Activated CD4-positive, alpha-beta T cell treated with anti-CD3 and anti-CD28 coated beads, Interleukin-2, amount 10 ng/mL, durations not matched to agents 24 days and 14 days (primary cell): ENCODE measurements at regions not wholly inside any gene's neighbourhood (a gene's known extent, or its start where the extent isn't known, plus 50 kb on each side); places are given as distances from the start of the nearest gene placed in this dataset.

ENCODE experiments used
- DNase-seq: peaks from one replicate; pipeline ENCODE4 v3.0.0; 2022
- H3K27ac Mint-ChIP-seq: one replicate; pipeline ENCODE4 v1.8.0; 2022; ENCODE audit warnings: mild to moderate bottlenecking, mixed read lengths
- H3K27me3 Mint-ChIP-seq: one replicate; pipeline ENCODE4 v1.8.0; 2022; ENCODE audit warnings: mixed read lengths
- H3K36me3 Mint-ChIP-seq: one replicate; pipeline ENCODE4 v1.8.0; 2022; ENCODE audit warnings: low read depth, mild to moderate bottlenecking, mixed read lengths
- H3K4me1 Mint-ChIP-seq: one replicate; pipeline ENCODE4 v1.8.0; 2021; ENCODE audit warnings: mixed read lengths
- H3K4me3 Mint-ChIP-seq: one replicate; pipeline ENCODE4 v1.8.0; 2022; ENCODE audit warnings: mild to moderate bottlenecking, moderate library complexity, mixed read lengths
- H3K9me3 Mint-ChIP-seq: one replicate; pipeline ENCODE4 v1.8.0; 2021; ENCODE audit warnings: mixed read lengths
- intact Hi-C: fragments of 100-400 bp; cut with micrococcal nuclease; formaldehyde crosslinking; loops from one replicate; pipeline ENCODE4 v1.15.1; 2023

DNA sequence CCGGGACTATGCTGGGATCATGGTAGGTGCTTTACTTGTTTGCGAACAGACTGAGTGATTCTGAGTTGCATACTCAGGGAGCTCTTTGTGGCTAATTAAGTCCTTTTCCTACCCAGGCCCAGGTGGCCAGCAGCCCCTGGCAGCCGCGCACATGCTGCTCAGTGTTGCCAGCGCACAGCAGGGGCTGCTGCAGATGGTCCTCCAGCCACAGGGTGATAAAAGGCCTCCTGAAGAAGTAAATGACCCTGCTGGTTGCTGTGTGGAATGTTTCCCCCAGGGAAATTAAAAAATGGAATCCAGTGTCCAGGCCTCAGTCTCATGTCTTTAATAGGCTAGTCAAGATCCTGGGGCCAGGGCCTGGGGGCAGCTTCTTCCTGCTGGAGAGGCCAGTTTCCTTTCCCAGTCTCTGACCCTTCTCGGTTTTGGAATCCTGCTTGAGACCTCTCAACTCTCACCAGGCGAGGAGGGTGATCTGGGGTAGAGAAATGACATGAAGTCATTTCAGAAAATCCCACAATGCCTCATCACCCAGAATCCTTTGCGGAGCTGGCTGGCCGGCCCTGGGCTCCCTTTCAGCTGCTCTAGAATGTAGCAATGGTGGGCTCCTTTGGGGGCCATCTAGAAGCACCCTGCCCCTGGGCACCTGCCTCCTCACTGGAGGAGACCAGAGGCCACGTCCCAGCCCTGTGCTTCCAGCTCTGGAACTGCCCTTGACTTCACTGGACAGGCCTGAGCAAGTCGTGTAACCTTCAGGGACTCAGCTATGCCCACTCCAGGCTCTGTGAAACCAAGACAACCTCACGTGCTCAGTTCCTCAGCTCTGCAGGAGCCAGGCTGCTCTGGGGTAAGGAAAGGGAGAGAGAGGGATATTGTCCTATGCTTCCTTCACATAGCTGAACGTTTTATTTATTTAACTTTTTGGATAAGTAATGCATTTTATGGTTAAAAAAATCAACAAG lies 131.4 kb downstream of the MRPS6 start:
- no peak overlapping the region for H3K4me3 Mint-ChIP-seq
- H3K36me3 Mint-ChIP-seq, result peaks cover 3% of the 10 kb centered on the region
- no peaks in the 10 kb centered on the region for H3K27me3 Mint-ChIP-seq
- H3K27ac Mint-ChIP-seq, result no peak overlapping the region
- H3K4me1 Mint-ChIP-seq, result peaks cover 44% of the 10 kb centered on the region
- intact Hi-C loops, result loop anchor here (5.0 kb wide), 1 partner anchor 287 kb away; the partner anchor contains the start of gene ATP5PO
- peaks cover 10% of the 10 kb centered on the region for H3K9me3 Mint-ChIP-seq
- DNase-seq, result no peak

DNA sequence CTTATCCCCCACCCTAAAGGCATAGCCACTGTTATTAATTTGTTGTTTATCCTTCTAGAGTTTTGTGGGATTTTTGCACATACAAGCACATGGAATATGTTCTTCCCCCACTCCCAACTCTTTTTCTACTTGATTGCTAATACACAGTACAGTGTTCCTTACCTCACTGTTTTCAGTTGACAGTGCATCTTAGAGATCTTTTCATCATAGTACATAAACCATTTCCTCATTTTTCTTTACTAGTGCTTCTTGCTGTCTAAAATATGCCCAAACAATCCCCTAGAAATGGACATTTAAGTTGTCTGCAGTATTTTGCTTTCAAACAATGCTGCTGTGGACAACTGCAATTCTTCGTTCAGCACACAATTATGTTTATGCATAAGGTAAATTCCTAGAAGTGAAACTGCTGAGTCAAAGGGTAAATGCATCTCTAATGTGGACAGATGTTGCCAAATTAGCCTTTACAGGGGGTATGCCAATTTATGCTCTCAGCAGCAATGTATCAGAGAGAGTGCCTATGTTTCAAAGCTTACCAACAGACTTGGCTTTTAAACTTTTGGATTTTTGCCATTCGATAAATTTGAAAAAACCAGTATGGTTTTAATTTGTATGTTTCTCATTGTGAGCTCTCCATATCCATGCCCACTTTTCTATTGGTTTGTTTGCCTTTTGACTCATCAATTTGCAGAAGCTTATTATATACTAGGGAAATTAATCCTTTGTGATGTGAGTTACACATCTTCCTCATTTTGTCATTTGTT lies 132.6 kb downstream of the MRPS6 start:
- peaks cover 9% of the 10 kb centered on the region for H3K36me3 Mint-ChIP-seq
- intact Hi-C loops, result no loop called here
- H3K27ac Mint-ChIP-seq, result peak overlapping the region; percentile 59
- no peak for DNase-seq
- H3K27me3 Mint-ChIP-seq, result no peaks in the 10 kb centered on the region
- H3K9me3 Mint-ChIP-seq, result peaks cover 16% of the 10 kb centered on the region
- peaks cover 36% of the 10 kb centered on the region for H3K4me1 Mint-ChIP-seq
- H3K4me3 Mint-ChIP-seq, result peak overlapping the region; percentile 8

GRCh38 chr21:34213959-34214358 lies 140.6 kb downstream of the MRPS6 start:
- intact Hi-C loops, result no loop called here
- Mint-ChIP-seq H3K4me3 (no peak overlapping the region), H3K4me1 (peaks cover under 1% of the 10 kb centered on the region), H3K36me3 (peaks cover 12% of the 10 kb centered on the region), H3K9me3 (peaks cover 24% of the 10 kb centered on the region), H3K27me3 (peaks cover 4% of the 10 kb centered on the region), H3K27ac (no peak overlapping the region)
- no peak for DNase-seq

DNA sequence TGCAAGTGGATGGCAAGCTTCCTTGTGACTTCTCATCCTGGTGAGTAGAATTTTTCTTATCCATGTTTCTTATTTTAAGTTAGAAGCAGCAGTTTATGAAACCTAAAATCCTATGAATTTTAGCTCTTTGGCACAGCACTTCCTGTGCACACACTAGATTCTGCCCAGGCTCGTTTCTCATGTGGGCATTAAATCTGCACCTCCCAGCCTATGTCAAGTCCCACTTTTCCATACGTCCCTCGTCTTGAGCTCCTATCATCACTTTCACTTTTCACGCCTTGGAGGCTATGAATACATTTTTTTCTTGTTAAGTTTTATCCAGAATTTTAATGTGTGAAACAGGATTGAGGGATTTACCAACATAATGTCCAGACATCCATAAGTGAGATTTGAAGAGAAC lies 142.1 kb downstream of the MRPS6 start:
- H3K27me3 Mint-ChIP-seq, result peaks cover 4% of the 10 kb centered on the region
- H3K27ac Mint-ChIP-seq, result no peak overlapping the region
- no peak overlapping the region for H3K4me3 Mint-ChIP-seq
- H3K4me1 Mint-ChIP-seq, result peaks cover under 1% of the 10 kb centered on the region
- peaks cover 12% of the 10 kb centered on the region for H3K9me3 Mint-ChIP-seq
- intact Hi-C loops, result no loop called here
- DNase-seq, result no peak
- peaks cover 5% of the 10 kb centered on the region for H3K36me3 Mint-ChIP-seq

- H3K27ac Mint-ChIP-seq, result no peak overlapping the region
These were observed 142.7 kb downstream of the MRPS6 start for GRCh38 chr21:34215911-34216717.

DNA sequence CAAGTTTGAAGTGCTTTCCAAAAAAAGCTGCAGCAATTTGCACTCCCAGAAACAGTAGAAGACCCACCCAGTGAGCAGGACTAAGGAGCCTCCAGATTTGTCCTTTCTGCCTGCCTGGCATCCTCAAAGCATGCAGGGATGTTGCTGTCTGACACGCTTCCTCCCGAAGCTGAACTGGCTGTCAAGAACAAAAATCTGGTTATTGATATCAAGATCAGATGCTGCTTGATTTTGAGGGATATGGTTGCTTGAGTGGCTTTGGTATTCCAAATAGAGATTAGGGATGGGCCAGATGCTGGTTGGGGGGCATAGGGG lies 143.3 kb downstream of the MRPS6 start:
- Mint-ChIP-seq H3K27me3 (no peaks in the 10 kb centered on the region), H3K4me1 (peaks cover 3% of the 10 kb centered on the region), H3K27ac (no peak overlapping the region), H3K9me3 (peaks cover 7% of the 10 kb centered on the region), H3K36me3 (peaks cover 4% of the 10 kb centered on the region), H3K4me3 (no peak overlapping the region)
- no peak for DNase-seq
- intact Hi-C loops, result no loop called here

More at GRCh38 chr21:34215911-34216717, 142.7 kb downstream of the MRPS6 start:
- DNase-seq, result no peak
- Mint-ChIP-seq H3K27me3 (peaks cover 4% of the 10 kb centered on the region), H3K4me3 (no peak overlapping the region), H3K9me3 (peaks cover 11% of the 10 kb centered on the region), H3K36me3 (peaks cover 4% of the 10 kb centered on the region), H3K4me1 (peaks cover 3% of the 10 kb centered on the region)
- intact Hi-C loops, result no loop called here

DNA sequence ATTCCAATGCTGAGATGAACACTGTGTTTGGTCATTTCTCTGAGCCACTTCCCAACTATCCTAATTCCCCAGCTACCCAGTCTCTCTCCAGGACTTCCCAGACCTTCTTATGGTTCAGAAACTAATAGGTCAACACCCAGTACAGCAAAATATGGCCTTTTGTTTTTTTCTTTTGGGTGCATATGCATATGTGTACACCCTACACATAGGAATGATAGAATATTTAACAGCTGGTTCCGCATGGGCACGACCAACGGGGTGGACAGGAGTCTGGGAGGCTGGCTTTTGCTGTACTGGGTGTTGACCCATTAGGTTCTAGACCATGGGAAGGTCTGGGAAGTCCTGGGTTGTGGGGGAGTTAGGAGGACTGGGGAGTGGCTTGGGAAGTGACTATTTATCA lies 143.9 kb downstream of the MRPS6 start:
- Mint-ChIP-seq H3K27ac (no peak overlapping the region), H3K36me3 (peaks cover 4% of the 10 kb centered on the region), H3K27me3 (no peaks in the 10 kb centered on the region), H3K4me3 (no peak overlapping the region), H3K4me1 (peaks cover 3% of the 10 kb centered on the region), H3K9me3 (peaks cover 5% of the 10 kb centered on the region)
- DNase-seq, result no peak
- intact Hi-C loops, result no loop called here

GRCh38 chr21:34219334-34220060 lies 144.3 kb upstream of the KCNE2 start:
- H3K4me3 Mint-ChIP-seq, result no peak overlapping the region
- H3K4me1 Mint-ChIP-seq, result peaks cover 3% of the 10 kb centered on the region
- H3K9me3 Mint-ChIP-seq, result peaks cover 3% of the 10 kb centered on the region
- intact Hi-C loops, result no loop called here
- H3K27me3 Mint-ChIP-seq, result no peaks in the 10 kb centered on the region
- H3K36me3 Mint-ChIP-seq, result no peaks in the 10 kb centered on the region
- no peak for DNase-seq
- H3K27ac Mint-ChIP-seq, result no peak overlapping the region

DNA sequence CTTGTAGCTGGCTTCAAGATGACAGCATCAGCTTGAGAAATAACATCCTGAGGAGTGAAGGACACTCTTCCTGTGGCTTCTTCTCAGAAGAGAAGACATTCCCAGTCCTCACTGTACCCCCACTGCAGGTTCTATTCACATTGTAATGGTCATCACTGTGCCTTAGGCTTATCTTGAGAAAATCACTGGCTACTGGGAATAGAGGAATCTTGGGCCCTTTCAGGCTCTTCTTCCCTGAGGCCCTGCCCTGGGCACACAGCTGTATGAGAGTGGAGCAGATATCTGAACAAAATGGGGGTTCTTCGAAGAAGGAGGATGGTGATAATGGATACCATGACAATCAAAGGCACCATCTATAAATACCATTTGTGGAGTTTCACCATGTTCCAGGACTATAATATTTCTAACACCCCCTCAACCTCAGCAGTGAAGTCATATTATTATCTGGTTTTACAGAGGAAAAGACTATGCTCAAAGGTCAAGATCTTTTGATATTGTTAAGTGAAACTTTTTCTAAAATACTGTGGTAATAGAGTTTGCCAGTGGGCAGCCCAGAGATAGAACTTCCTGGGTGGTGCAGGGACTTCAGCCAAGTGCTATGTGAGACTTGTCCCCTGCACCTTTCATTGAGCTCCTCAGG lies 143.1 kb upstream of the KCNE2 start:
- Mint-ChIP-seq H3K4me1 (peaks cover 3% of the 10 kb centered on the region), H3K27me3 (no peaks in the 10 kb centered on the region), H3K4me3 (no peak overlapping the region), H3K36me3 (no peaks in the 10 kb centered on the region), H3K9me3 (peaks cover 3% of the 10 kb centered on the region), H3K27ac (peak overlapping the region; percentile 26)
- intact Hi-C loops, result no loop called here
- no peak for DNase-seq

- Mint-ChIP-seq H3K4me1 (peaks cover 3% of the 10 kb centered on the region), H3K27ac (no peak overlapping the region), H3K27me3 (no peaks in the 10 kb centered on the region), H3K9me3 (peaks cover 3% of the 10 kb centered on the region), H3K36me3 (no peaks in the 10 kb centered on the region), H3K4me3 (no peak overlapping the region)
- intact Hi-C loops, result no loop called here
- no peak for DNase-seq
These were observed 142.3 kb upstream of the KCNE2 start for GRCh38 chr21:34221331-34222030.

- Mint-ChIP-seq H3K4me1 (peaks cover 3% of the 10 kb centered on the region), H3K36me3 (no peaks in the 10 kb centered on the region), H3K9me3 (peaks cover 3% of the 10 kb centered on the region), H3K27ac (no peak overlapping the region), H3K4me3 (no peak overlapping the region), H3K27me3 (no peaks in the 10 kb centered on the region)
- DNase-seq, result no peak
- intact Hi-C loops, result no loop called here
These were observed 141.8 kb upstream of the KCNE2 start for GRCh38 chr21:34222031-34222335.

GRCh38 chr21:34223376-34223775 lies 140.4 kb upstream of the KCNE2 start:
- Mint-ChIP-seq H3K9me3 (peaks cover 3% of the 10 kb centered on the region), H3K4me1 (peaks cover 3% of the 10 kb centered on the region), H3K4me3 (no peak overlapping the region), H3K36me3 (no peaks in the 10 kb centered on the region), H3K27me3 (no peaks in the 10 kb centered on the region), H3K27ac (no peak overlapping the region)
- intact Hi-C loops, result no loop called here
- no peak for DNase-seq
